Left colon (tissue), 2 donors: ENCODE measurements at regions not wholly inside any gene's neighbourhood (a gene's known extent, or its start where the extent isn't known, plus 50 kb on each side); places are given as distances from the start of the nearest gene placed in this dataset.
"Not testable (repeated sequence)": the region's sequence is repeated elsewhere in the genome, so short reads cannot be mapped to it uniquely, and the experiment has no call there.

ENCODE experiments used
- ATAC-seq: fragments of 200-7000 bp; cut with Tn5 transposase; one replicate; pipeline ENCODE4 v1.9.1; 2020; ENCODE audit warnings: mild to moderate bottlenecking, moderate library complexity
- DNase-seq, 2 donors: peaks; one replicate each; pipeline ENCODE4 v3.0.0-alpha.2; 2020
- intact Hi-C, 2 donors: fragments of 100-400 bp; cut with DNase I in 1 of 2; cut with micrococcal nuclease in 1 of 2; formaldehyde crosslinking; loops; one replicate each; pipeline versions ENCODE4 v1.11.2 to v1.14.0; 2022; cut with DNase I, micrococcal nuclease
- donor health status: DM: no; HTN: no; CAD: no.
- donor health status: DM: yes; HTN: yes; CAD: no.

DNA sequence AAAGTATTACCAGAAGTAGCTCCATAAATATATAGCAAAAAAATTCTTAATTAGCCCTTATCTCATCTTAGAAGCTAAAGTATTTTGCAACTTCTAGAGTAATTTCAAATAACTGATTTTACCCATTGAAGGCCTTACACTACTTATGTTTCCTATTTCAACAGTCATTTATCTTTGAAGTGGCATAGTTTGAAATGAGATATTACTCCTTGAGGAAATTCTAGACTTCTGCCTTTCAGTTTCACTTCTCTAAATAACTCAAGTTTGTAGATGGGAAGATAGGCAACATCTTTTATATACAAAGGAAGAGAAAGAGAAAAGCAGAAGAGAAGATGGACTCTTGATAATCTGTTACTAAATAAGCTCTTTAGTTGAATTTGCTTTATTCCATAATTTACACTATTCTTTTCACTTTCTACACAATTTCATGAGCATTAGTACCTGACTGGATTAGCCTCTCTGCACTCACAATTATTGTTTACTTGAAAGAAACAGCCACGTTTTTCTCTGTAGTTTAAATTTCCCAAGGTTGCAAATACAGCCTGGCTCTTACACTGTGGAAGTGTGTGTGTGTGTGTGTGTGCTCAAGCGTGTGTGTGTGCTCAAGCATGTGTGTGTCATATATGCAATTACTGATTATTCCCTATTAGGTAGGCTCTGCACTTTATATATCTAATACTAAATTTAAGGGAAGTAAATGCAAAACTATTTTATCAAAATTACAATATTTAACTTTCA lies 60.6 kb upstream of the EMB start:
- DNase-seq (no peak), ATAC-seq (no peak)
- intact Hi-C loops = no loop called here

DNA sequence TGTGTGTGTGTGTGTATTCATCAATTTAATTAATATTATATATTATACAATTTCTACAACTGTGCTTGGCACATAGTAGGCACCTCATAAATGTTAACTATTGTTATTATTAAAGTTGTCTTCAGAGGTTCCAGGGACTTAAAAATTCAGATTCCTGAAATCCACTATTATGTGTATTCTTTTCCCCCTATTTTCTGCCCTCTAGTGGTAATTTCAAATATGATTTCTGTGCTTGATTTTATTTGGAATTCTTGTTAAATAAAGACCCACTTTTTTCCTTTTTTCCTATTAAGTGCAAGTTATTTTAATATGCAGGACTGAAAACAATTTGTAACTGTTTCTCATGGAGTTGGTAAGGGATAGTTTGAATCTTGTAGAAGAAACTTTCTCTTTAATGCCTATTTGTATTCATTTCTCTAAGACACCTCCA lies 72.0 kb upstream of the EMB start:
- ATAC-seq, intact Hi-C loops, DNase-seq: not testable (repeated sequence)

DNA sequence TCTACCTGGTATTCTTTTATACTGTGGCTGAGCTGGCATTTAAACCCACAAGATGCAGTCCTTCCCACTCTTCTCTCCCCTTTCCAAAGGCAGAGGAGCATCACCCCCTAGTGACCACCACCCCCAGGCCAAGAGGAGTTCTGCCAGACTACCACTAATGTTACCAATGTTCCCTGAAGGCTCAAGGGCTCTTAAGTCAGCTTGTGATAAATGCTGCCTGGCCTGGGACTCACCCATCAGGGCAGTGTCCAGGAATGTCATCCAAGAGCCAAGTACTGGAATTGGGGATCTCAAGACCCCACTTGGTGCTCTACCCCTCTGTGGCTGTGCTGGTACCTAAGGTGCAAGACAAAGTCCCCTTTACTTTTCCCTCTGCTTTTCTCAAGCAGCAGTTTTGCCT lies 80.0 kb upstream of the EMB start:
- DNase-seq, ATAC-seq, intact Hi-C loops: not testable (repeated sequence)

DNA sequence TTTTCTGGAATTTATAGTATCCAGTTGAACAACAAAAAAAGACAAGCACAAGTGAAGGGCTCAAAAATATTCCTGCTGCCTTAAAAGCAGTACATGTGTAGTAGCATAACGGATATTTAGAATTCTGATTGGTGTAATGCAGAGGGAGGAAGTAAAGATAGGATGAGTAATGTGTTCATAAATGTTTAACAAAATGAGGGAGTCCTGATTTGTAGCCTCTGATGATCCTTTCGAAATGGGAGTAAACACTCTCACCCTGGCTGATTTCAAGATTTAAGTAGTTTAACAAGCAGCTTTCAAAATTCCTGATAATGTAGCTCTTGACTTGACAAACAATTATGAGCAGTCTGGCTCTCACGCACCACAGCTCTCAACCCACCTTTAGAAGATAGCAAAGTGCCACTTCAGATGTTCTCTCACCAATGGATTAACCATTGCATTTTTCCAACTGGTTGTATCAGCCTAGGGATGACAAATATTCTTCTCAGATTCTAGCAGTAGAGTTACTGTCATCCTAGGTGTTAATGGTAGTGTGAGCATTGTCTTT lies 86.5 kb upstream of the EMB start:
- ATAC-seq, DNase-seq, intact Hi-C loops: not testable (repeated sequence)

DNA sequence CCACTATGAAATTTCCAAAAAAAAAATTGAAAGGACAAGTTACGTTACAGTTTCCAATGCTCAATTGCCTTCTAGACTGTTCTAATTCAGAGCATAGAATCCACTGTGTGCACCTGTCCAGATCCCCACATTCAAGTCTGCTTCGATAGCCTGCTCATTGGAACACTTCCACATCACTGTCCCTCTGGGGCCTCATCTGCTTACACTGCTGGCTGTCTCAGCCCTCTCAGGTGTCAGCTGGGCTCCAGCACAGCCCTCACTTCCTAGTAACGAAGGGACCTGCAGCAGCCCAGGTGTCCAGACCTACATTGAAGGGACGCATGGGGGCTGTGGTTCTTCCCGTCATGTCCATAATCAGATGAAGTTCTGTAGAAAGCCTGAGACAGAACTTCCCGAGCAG lies 94.3 kb upstream of the EMB start:
- intact Hi-C loops = no loop called here
- DNase-seq = no peak
- ATAC-seq = no peak

DNA sequence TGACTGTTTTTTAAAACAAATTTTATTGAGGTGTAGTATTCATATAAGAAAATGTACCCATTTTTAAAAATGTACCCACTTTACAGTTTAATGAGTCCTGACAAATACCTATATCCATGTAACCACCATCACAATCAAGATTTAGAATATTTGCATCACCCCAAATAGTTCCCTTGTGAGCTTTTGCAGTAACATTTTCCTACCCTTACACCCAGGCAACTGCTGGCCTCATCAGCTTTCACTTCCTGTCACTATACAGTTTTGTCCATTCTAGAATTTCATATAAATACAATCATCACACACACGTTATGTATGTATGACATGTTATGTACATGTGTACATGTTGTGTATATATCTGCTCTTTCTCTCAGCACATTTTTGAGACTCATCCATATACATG lies 96.4 kb upstream of the EMB start:
- ATAC-seq, DNase-seq, intact Hi-C loops: not testable (repeated sequence)

DNA sequence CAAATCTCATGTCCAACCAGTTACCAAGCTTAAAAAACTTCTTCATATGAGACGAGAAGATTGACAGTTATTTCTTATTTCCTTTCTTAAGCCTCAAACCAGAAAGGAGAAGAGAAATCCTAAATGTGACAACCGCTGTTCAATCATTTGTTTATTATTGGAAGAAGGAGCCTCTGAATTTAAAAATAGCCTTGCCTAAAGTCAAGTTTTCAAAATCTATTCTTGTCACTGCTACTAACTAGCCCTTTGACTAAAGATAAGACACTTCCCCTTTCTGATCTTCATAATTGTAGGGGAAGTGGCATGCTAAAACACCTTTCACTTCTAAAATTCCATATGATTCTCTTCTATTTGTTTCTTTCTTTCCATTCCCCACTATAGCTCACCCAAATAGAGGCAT lies 106.2 kb upstream of the EMB start:
- ATAC-seq = no peak
- intact Hi-C loops = no loop called here
- no peak for DNase-seq

DNA sequence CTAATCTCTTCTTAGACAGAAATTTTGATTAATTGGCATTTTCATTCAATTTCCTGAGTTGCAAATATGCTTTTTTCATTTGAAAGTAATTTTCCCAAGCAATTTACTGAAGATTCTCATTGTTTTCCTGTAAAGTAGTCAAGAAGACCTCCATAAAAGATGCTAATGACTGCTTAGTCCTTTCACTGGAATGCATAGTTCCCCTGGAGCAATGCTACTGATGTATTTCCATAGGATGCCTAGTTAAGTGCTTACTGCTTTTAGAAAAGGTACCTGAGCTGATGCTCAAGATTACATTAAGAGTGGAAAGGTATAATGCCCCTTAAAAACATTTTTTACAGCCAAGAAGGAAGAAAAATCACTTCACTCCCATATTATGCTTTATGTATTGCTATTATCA lies 109.2 kb upstream of the EMB start:
- DNase-seq (no peak), ATAC-seq (no peak)
- intact Hi-C loops = no loop called here

DNA sequence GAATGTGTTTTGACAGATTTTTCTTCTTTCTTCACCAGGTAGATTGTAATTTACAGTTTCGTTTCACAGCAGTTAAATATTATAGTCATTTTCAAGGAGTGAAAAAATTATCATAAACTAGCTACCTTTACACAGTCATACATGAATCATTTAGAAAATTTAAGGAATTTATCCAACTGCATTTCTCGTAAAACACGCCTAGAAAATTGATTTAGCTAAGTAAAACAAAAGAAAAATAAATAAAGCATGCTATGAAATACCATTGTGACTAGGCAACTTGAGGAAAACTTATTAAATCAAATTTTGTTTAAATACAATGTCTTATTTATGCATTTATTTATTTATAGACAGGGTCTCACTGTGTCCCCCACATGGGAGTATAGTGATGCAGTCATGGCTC lies 109.9 kb upstream of the EMB start:
- intact Hi-C loops = no loop called here
- no peak for DNase-seq
- ATAC-seq = no peak

DNA sequence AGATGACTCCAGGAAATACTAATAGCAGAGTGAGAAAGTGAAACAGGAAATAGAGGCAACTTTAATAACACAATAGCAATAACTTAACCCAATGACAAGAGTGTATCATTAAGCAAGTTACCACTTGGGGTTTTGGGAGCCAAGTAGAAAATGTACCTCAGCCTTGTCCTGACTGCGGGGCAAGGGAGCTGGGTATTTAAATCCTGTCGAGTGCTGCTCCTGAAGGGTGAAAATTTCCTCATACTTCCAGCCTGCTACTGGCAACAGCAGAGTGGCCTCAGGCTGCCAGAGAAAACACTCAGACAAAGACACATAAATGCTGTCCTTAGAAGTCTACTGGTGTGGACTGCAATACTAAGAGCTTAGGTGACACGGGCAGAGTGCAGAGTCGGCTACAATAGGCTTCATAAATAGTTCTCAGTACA lies 112.5 kb upstream of the EMB start:
- intact Hi-C loops = no loop called here
- ATAC-seq (no peak), DNase-seq (no peak)

DNA sequence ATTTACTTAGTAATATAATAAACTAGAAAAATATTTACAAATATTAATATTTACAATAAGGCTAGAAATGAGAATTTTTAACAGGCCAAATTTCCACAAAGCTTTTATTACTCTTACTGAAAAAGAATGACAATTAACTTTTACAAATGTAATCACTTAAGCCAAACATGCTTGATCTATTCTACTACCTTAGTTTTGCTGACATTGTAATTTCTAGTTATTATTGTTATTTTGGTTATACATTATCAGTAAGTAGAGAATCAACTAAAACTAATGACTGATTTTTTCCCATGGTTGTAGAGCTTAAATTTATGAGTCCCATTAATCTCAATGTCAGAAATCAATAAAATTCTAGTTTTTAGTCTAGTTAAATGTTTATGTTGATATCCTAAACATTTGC lies 107.8 kb upstream of the PARP8 start:
- ATAC-seq, DNase-seq, intact Hi-C loops: not testable (repeated sequence)

DNA sequence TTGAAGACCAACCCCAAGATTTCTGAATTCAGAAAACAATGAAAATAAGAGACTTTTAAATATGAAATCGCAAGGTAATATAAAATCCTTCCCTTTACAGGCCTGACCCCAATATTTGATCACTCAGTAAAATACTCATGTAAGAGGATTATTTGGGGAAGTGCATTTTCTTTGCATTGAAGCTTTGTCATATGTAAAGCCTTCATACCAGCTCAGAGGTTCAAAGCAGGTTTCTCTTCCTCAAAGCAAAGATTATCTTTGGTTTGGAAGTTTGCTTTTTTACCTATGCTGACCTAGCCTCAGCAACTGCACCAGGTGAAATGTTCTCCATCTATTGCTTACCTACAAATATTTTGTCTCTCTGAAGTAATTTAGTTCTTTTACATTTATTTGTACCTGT lies 106.5 kb upstream of the PARP8 start:
- intact Hi-C loops = no loop called here
- no peak for ATAC-seq

DNA sequence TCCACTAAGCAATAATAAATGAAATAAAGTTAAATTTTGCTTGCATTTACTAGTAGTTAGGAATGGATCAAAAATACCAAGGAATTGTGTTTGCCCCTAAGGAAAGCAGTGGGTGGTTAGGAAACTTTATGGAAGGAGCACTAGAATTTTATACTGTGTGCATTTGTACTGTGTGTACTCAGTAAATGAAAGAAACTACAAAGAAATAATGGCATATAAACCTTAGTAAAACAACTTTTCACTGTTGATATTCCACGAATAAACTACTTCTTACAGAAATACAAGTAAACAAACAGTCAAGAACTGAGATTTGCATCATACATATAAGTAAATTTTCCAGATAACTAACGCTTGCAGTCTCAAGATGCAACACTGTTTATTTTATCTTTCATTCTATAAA lies 103.7 kb upstream of the PARP8 start:
- DNase-seq = no peak
- ATAC-seq = no peak
- intact Hi-C loops = no loop called here

More for the DNA sequence above, 106.5 kb upstream of the PARP8 start:
- DNase-seq = no peak

DNA sequence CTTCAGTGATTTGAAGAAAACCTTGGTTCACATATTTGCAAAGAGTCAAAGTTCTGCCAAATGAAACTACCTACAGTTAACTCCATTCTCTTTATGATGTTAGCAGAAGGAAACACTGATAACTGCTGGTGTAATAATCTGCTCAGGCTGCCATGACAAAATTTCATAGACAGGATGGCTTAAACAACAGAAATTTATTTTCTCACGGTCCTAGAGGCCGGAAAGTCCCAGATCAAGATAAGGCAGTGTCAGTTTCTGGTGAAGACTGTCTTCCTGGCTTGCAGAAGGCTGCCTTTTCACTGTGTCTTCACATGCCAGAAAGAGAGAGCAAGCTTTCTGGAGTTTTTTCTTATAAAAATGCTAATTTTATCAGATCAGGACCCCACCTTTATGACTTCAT lies 102.4 kb upstream of the PARP8 start:
- DNase-seq (no peak), ATAC-seq (no peak)
- intact Hi-C loops = no loop called here

DNA sequence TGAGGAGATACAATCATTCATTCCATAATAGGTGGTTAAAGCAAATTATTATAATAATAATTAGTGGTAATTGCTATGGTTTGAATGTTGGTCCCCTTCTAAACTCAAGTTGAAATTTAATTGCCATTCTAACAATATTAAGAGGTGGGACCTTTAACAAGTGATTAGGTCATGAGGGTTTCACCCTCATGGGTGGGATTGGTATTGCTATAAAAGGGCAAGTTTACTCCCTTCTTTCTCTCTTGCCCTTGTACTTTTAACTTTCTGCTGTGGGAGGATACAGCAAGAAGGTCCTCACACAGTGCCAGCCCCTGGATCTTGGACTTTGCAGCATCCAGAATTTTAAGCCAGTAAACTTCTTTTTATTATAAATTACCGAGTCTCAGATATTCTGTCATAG lies 101.9 kb upstream of the PARP8 start:
- ATAC-seq (no peak), DNase-seq (no peak)
- intact Hi-C loops = no loop called here

DNA sequence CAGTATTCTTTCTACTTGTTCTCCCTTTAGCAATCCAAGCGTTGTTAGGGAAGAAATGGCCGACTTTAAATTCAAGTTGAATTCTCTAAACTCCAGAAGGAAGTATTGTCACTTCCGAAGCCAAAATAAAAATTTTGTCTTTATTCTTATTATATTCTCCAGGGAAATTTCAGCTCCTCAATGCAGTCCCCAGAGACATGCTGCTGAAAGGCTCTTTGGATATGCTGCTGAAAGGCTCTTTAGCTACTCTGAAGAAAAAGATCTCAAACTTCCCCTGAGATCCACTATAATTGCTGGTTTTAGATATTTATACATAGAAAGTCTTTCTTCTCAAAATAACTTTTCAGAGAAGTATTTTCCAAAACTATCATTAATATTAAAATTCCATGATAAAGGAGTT lies 92.3 kb upstream of the PARP8 start:
- no peak for ATAC-seq
- intact Hi-C loops = no loop called here
- no peak for DNase-seq

DNA sequence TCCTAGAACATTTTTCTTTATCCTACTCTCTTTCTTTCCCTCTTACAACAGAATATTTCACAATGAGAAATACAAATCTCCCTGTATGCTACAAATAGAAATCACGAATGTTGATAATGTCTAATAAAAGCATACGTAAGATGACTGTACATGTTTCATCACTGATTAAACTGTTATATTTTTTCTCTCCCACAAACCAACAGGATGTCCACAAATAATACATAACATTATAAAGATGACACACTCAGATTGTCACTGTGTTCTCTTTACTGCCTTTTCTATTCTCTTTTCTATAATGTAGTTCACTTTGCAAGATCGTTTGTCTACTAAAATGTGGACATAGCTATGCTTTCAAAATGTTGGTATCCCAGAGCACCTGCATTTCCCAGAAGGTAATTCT lies 90.7 kb upstream of the PARP8 start:
- ATAC-seq (no peak), DNase-seq (no peak)
- intact Hi-C loops = no loop called here

DNA sequence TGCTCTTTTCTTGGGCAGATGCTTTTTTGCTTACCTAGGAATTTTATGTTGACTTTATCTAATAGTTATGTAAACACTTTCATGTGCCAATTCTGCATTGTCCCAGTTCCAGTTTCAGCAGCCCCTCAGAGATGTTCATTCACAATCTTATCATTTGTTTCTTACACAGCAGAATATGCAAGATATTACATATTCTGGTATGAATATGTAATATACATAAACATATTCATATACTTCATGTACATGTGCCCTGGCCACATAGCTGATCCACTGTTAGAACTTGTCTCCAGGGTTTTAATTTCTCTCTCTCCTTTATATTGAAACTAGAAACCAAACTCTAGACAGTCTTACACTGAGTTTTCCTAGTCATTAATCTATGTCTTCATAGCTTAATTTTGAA lies 90.2 kb upstream of the PARP8 start:
- no peak for ATAC-seq
- no peak for DNase-seq
- intact Hi-C loops = no loop called here

DNA sequence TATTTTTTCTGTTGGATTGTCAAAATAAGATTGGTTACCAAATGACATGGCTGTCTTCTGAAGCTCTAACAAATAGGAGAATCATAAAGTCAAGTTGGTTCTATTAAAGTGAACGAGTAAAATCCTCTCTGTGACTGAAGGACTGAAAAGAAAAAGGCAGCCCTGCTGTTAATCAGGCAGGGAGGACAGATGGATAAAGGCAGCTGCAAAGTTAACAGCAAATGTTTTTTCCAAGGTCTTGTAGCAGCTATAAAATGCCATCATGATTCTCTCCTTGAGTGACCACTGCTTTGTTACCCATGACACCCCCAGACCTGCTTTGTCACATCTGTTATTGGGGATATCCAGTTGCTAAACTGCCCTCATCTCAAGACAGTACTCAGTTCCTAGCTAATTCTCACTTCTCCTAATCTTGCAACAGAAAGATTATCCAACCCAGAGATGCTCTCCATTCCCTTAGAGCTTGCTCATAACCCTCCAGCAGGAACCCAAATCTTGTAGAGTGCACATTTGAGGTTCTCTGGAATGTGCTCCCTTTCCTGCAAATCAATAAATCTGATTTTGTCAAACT lies 89.7 kb upstream of the PARP8 start:
- ATAC-seq (no peak), DNase-seq (no peak)
- intact Hi-C loops = no loop called here

DNA sequence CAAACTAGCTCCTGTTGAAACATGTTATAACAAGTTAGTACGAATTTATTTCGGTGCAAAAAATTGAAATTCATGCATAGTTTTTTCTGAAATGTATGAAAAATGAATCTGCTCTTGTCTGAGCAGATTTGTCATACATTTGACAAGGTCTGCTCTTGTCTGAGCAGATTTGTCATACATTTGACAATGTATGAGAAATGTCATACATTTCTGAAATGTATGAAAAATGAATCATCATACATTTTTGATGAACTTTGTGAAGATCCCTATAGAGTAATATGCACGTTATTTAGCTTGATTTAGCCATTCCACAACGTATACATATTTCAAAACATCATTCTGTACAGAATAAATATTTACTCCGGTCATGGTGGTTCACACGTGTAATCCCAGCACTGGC lies 85.9 kb upstream of the PARP8 start:
- ATAC-seq = no peak
- intact Hi-C loops = no loop called here
- DNase-seq = no peak

DNA sequence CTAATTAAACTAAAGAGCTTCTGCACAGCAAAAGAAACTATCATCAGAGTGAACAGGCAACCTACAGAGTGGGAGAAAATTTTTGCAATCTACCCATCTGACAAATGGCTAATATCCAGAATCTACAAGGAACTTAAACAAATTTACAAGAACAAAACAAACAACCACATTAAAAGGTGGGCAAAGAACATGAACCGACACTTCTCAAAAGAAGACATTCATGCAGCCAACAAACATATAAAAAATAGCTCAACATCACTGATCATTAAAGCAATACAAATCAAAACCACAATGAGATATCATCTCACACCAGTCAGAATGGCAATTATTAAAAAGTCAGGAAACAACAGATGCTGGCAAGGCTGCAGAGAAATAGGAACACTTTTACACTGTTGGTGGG lies 84.6 kb upstream of the PARP8 start:
- ATAC-seq, DNase-seq, intact Hi-C loops: not testable (repeated sequence)
